ENCODE measurements at regions not wholly inside any gene's neighbourhood (a gene's known extent, or its start where the extent isn't known, plus 50 kb on each side); places are given as distances from the start of the nearest gene placed in this dataset.
"Not testable (repeated sequence)": the region's sequence is repeated elsewhere in the genome, so short reads cannot be mapped to it uniquely, and the experiment has no call there.

DNA sequence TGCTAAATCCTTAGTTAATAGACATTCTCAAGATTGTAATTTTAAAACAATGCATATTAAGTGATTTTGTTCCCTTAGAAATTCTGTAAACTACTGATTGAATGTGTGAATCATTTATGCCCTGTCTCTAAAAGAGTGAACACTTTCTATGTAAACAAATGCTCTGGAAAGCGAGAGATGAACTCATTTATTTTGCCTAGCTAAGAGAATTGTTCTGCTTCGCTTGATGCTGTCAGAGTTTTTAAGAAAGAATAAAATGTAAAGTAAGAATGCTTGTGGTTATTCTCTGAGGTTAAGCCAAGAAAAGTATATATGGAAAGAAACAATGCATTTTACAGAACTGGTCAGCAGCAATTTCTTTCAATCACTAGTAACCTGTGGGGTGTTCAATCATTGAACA, 347.4 kb upstream of the NUDT12 start:
- no peak for DNase-seq

DNA sequence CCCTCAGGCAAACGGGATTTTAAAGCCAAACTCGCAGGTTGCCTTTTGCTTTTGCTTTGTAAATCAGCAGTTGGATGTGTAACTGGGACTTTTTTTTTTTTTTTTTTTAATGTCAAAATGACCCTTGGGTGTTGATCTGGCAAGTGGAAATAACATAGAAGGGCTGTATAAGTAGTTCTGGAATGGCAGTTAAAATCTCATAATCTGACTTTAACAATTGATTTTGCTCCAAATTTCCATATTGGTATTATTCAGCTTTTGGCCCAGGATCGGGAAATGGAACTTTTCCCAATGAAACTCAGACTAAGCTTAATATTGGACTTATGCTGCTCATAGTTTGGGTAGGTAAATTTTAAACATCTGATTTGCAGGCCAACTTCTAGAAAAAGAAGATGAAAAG, 346.8 kb upstream of the NUDT12 start:
- DNase-seq: no peak

DNA sequence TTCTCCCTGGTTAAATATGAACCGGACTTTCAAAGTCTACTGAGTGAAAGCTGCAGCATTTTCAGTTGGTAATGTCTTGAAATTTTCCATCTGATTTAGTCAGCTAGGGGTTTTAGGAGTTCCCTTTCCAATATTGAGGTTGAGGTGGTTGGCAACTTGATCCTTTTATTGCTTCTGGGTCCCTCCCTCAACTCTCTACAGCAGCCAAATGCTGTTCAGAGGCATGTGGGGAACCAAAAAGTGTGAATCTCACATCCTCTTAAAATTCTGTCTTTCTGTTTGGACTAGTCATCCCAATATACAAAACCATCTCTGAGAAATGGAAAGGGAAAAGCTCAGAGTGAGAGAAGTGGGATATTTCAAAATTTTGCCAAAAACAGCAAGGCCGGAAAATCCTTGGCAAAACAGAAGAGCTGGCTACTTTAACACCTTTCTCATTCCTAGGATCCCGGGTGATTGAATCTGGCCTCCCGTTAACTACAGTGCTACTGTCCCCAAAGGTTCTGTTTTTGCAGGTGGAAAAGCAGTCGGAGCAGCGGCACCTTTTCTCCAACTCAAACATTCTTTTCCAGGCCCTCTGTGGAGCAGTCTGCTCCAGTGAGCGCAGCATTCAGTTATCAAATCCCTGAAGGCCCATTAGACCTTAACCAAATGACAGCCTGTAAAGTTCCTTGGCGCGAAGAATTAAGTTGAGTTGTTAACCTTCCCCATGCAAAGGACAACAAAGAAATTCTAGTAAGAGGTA, 345.9 kb upstream of the NUDT12 start:
- DNase-seq: no peak

DNA sequence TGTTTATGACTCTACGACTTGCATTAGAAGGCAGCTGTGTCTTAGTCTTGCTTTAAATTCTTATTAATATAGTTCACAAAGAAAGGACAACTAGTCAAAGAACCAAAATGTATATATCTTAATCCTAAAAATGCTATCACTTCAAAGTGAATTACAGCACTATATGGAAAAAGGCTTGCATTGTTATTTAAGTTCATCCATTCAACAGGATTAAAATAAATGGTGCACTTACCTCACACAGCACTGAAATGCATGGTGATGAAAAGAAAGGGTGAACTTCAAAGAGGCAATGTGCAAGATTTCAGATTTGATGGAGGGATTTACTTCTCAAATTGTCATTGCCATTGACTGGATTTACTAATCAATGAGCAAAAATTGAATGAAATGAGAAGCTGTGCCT, 344.4 kb upstream of the NUDT12 start:
- no peak for DNase-seq

DNA sequence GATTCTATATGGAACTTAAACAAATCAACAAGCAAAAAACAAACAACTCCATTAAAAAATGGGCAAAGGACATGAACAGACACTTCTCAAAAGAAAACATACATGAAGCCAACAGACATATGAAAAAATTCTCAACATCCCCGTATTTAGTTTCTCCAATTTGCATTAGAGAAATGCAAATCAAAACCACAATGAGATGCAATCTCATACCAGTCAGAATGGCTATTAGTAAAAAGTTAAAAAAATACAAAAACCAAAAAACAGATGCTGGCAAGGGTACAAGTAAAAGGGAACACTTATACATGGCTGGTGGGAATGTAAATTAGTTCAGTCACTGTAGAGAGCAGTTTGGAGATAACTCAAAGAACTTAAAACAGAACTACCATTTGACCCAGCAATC, 342.1 kb upstream of the NUDT12 start:
- no peak for DNase-seq

DNA sequence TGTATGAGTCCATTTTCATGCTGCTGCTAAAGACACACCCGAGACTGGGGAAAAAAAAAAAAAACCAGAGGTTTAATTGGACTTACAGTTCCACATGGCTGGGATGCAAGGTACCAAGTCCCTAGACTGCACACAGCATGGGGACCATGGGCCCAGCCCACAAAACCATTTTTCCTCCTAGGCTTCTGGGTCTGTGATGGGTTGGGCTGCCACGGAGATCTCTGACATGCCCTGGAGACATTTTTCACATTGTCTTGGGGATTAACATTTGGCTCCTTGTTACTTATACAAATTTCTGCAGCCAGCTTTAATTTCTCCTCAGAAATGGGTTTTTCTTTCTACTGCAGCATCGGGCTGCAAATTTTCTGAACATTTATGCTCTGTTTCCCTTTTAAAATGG, 340.3 kb upstream of the NUDT12 start:
- no peak for DNase-seq

DNA sequence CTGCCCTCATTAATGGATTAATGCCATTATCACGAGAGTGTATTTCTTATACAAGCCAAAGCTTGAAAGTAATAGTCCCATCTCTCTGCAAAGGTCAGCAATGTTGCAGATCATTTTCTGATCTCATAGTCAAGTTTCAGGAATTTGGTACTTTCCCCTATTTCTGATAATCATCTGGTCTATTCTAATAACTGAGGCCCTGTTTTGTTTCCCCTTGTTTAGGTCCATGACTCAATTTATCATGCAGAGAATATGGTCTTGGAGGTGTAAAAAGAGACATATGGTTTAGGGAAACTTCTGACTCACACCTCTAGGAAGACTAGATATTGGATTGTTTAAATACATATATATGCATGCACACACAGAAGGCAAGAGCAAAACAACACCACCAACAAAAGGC, 339.3 kb upstream of the NUDT12 start:
- DNase-seq: no peak

DNA sequence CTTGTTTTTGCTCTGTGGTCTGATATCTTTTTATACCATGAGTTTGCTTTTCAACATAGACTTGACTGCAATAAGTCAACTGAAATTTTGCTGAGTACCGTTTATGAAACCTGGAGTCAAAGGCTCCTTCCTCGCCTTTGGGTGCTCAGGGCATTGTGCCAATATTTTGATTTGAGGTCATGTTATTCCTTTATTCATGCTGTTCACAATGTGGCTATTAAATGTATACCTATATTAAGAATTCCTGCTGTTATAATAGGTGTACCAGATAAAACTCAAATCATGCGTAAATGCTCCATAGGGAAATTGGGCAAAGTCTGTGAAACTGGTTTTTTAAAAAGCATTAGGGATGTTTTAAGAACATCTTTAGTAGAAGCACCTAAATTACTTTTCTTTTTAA, 334.0 kb upstream of the NUDT12 start:
- no peak for DNase-seq

DNA sequence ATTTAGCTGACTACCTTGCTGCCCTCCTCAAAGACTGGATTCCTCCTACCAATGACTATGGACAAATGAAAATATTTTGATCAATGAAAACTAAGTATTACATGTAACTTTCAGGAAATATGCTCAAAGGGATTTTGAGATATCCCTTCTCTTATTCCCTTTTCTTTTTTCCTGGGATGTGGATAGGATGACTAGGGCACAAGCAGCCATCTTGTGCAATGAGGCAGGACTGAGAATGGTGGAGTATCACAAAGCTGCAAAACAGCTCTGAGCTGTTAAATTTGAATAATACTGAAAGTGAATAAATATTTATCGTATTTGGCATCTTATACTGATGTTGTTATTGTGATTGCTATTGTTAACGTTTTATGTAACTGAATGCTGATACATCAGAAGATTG, 333.1 kb upstream of the NUDT12 start:
- DNase-seq: no peak

DNA sequence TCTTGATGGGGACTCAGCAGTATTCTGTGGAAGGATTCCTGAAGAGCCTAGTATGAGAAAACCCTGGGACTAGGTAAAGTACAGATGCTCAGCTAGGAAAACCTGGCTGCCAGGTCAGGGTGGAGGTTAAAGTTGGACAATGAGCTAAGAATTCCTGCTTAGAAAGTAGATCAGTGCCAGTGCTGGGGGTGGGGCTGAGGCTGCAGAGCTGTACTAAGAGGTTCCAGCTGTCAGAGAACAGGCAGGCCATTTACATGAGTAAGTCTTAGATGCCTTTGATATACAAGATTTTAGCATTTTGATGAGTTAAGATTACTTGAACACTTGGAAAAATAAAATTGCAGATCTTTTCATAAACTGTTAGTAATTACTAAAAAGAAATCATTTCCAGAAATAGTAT, 332.3 kb upstream of the NUDT12 start:
- no peak for DNase-seq

DNA sequence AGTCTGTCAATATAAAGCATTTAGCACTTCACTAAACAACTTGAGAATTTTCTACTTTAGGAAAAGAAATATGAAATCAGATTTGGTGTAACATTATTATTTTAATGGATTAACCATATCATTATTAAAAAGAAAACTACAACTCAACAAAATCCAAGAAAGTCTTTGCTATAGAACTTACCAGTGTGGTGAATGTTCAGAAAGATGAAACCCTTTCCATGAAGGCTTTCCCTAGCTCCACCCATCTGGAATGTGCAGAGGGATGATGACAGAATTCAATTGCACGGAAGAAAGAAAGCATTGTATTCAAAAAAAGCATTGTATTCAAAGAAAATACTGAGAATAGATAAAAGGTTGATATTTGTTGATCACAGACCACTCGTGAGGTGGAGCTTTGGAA, 328.6 kb upstream of the NUDT12 start:
- DNase-seq: no peak

DNA sequence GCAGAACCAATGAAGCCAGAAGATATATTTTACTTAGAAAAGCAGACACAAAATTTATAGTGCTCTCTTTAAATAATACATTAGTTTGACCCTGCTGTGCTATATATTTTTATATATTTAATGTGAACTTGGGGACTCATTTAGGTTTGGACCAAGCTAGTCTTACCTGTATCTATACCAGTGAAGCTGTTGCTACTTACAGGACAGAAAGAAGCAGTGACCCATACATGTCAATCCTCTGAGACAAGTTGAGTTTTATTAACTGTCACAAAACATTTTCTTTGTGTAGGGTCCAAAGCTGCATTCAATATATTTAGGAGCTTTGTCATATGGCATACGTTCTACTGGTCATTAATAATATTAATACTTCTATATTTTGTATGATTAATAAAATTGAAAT, 327.7 kb upstream of the NUDT12 start:
- no peak for DNase-seq

DNA sequence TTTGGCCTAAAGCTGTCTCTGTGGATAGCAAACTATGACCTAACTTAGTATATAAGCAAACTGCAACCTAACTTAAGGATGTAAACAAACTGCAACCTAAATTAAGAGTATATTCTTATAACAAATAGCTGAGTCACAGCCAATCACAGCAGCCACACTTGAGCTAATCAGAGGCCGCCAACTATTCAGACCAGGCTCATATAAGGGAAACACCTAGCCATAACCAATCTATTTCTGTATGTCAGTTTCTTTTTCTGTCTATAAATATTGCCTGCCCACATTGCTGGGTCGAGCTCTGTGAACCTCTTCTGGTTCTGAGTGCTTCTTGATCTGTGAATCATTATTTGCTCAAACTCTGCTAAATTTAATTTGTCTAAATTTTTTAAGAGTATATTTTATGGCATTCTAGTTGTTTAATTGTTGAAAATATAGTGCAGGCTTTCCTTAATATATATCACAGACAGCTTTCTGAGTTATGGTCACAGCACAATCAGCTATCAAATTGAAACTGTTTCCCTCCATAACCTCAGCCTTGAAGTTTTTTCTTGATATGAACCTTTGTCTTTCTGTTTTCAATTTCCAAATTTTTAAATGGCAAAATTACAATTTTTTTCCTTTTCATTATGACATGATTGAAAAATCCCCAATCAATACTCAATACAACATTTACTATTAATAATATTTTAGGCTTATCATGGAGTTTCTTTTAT, 327.1 kb upstream of the NUDT12 start:
- DNase-seq: no peak

DNA sequence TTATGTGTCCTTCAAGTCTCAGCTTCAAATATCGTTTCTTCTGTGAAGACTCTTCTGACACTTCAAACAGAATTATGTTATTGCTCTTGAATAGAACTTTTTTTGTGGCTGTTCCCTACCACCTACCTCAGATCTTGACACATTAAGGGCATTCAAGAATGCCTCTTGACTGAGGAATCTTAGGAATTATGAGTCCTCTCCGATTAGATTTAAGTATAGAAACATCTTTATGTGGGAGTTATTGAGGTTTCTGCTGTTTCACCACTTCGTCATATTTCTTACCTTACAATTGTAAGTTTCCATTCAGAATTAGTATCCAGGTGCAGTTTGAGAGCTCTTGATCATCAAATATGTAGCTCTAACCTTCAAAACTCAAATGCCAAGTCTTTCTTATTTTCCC, 324.2 kb upstream of the NUDT12 start:
- no peak for DNase-seq

DNA sequence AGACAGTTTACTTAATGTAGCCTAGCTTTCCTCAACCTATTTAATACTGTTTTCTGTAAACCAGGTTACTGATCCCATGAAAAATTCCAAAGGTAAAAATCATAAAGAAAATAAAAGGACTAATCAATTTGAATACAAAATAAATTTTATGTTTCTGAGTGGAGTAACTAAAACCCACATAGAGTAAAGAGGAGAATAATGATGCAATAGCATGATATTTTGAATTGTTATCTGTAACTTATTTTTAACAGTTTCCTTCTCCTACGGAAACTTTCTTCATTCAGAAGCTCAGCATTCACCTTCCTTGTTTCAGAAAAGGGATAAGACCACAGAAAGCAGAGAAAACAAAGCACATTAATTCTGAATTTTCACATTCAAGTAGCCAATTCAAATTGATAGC, 320.6 kb upstream of the NUDT12 start:
- DNase-seq: no peak

DNA sequence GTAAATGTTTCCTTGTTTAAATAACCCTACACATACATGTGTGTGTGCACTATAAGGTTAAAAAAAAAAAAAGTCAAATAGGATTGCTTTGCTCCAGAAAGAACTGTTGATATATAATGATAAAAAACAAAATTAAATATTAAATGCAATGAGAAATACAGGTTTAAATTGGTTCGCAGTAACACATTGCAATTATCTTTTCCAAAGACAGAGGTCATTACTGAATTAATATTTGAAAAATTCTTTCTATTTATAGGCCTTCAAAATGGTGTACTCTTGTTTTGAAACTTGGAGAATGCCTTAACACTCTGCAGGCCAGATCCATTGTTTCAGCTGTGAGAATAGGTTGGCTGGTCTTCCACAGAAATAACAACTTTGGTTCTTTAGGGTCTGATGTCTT, 319.0 kb upstream of the NUDT12 start:
- no peak for DNase-seq

DNA sequence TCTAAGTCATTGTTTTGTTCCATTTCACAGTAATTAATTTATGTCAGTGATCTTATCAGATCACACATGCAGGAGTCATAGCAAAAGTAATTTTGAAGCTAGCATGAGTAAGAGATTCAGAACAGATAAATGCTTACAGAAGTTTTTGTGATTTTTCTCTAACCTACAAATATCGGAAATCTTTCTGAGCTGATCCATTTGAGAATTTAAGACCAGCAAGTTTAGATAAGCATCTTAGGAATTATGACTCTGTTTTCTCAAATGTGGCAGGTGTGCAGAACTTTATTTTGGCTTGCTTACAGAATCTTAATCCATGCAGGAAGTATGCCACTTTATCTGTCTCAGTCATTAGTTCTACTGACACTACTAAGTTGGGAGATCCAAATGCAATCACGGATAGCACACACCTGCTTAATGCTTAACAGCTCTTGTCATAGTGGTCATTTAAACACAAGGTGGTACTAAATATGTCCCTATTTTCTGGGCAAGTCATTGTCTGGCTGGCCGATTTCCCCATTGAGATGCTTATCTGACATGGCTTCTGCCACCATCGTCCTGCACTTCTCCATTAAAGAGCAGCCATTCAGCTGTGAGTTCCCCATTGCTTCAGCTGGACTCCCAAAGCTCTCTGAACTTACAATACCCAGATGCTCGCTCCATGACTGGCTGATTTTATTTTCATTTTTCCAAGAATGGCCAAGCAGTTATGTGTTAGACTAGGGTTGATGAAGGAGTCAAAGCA, 305.4 kb upstream of the NUDT12 start:
- no peak for DNase-seq

DNA sequence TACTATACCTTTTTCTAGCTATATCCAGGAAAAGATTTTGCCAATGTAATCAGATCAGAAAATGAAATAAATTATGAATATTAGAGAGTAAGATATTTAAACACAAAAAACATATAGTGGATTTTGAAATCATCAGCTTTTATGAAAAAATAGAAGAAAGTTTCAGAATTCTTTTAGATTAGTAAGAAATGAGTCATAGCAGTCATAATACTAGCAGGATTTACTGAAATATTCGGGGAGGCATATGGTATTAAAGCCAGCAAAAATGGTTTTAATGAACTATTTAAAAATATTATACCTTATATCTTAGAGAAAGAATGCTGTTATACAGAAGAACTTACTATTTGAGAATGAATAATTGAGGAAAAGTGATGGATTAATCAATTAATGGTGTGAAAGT, 303.6 kb upstream of the NUDT12 start:
- DNase-seq: no peak

DNA sequence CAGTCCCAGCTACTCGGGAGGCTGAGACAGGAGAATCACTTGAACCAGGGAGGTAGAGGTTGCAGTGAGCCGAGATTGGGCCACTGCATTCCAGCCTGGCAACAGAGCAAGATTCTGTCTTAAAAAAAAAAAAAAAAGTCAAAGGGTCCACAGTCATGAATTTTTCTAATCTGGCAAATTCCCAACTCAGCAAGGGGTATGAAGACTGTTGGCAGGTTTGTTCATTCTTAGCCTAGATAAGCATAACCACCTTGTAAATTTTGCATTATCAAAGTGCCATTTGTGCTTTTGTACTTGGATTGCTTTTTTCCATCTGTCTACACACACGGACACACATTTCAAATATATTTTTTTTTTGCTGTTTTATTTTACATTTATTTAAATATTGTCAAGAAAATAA, 299.8 kb upstream of the NUDT12 start:
- no peak for DNase-seq

DNA sequence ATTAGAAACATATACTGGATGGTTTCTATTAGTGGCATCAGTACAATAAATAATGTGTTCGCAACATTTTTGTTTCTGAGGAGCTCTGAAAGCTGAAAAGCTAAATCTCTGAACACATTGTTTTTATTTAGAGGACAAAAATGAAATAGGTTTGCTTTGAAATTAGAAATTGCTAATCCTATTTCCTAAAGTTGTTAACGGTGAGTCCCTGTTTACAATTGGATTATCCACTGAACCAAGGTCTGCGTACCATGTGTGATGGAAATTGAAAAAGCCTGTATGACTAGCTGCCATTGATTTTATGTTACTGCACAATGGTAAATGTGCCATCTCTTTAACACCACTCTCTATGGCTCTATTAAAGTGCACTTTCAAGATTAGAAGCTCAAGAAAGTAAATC, 297.7 kb upstream of the NUDT12 start:
- DNase-seq: no peak

DNA sequence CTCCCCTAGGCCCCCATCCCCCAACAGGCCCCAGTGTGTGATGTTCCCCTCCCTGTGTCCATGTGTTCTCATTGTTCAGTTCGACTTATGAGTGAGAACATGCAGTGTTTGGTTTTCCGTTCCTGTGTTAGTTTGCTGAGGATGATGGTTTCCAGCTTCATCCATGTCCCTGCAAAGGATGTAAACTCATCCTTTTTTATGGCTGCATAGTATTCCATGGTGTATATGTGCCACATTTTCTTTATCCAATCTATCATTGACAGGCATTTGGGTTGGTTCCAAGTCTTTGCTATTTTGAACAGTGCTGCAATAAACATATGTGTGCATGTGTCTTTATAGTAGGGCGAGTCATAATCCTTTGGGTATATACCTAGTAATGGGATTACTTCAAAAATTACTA, 295.8 kb upstream of the NUDT12 start:
- not testable (repeated sequence) for DNase-seq

DNA sequence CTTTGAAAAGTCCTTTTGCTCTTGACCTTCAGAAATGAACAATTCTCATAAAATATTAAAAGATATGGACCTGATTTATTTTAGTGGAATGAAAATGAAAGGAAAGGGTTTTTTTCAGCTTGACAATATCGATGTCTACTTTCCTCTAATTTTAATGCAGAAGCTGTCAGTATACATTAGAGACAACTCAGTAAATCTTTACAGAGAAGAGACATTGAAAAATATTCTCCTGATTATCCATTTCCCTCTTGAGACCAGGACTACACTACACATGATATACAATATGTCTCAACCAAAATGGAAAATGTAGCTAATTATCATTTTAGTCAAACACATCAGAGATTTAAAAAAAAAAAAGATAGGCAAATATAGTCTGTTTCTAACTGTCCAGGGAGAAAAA, 288.5 kb upstream of the NUDT12 start:
- DNase-seq: no peak

DNA sequence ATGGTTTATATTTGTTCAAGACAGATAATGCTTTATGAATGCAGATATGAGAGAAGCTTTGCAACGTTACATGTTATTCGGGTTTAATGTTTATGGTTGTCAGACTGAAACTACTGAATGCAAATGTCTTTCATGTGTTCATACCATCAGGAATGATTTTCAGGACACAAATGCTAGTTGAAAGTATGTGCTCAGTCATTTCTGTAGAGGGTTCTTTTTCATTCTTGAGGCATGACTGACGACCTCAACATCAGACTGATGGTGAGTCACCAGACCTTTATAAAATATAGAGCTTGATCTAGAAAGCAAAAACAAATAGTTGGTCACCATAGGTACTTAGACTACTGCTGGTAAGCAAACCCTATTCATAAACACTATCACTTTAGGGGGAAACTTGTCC, 287.3 kb upstream of the NUDT12 start:
- DNase-seq: no peak

DNA sequence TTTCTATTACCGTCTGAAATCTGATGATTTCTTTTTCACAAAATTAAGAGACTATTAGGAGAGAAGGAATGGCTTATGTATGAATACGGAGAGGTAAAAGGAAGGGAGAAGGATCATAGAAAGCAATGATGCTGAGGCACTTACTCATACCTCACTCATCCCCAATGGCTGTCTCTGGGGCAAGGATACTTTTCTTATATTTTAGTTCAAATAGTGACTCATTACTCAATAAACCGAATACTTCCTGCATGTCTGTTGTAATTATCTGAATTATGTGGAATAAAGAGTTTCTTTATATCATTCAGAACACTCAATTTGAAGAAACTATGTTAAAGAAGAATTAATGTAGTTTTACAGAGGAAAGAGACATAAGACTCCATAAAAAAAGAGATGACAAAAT, 284.5 kb upstream of the NUDT12 start:
- no peak for DNase-seq

Data from CD4-positive, alpha-beta T cell treated with Interleukin-6 for 4 hours (primary cell).